GM10248 (cell line): ENCODE measurements at regions not wholly inside any gene's neighbourhood (a gene's known extent, or its start where the extent isn't known, plus 50 kb on each side); places are given as distances from the start of the nearest gene placed in this dataset.
"Not testable (repeated sequence)": the region's sequence is repeated elsewhere in the genome, so short reads cannot be mapped to it uniquely, and the experiment has no call there.

Experiments
- CTCF ChIA-PET: fragments of 300-600 bp; sonication (Branson Sonifier 250); formaldehyde crosslinking; extraction: SDS; loops from one replicate; lab custom pipeline; 2021; ENCODE audit warnings: antibody characterized with exemption; lab: Yijun Ruan, JAX
- POLR2A ChIA-PET: fragments of 350-650 bp; sonication (Branson Sonifier 250); formaldehyde crosslinking; extraction: SDS; loops from one replicate; lab custom pipeline; 2020; ENCODE audit warnings: antibody characterized with exemption; lab: Yijun Ruan, JAX
- DNase-seq: peaks from one replicate; pipeline ENCODE4 v3.0.0; 2012; ENCODE audit errors: extremely low spot score
- TF ChIP-seq, protein P1 (sequence below): IDR thresholded peaks from 2 replicates; pipeline ENCODE4 v1.5.1; 2012; ENCODE audit warnings: mild to moderate bottlenecking, low read depth; ENCODE audit errors: extremely low read depth, missing control alignments, control extremely low read depth

DNA sequence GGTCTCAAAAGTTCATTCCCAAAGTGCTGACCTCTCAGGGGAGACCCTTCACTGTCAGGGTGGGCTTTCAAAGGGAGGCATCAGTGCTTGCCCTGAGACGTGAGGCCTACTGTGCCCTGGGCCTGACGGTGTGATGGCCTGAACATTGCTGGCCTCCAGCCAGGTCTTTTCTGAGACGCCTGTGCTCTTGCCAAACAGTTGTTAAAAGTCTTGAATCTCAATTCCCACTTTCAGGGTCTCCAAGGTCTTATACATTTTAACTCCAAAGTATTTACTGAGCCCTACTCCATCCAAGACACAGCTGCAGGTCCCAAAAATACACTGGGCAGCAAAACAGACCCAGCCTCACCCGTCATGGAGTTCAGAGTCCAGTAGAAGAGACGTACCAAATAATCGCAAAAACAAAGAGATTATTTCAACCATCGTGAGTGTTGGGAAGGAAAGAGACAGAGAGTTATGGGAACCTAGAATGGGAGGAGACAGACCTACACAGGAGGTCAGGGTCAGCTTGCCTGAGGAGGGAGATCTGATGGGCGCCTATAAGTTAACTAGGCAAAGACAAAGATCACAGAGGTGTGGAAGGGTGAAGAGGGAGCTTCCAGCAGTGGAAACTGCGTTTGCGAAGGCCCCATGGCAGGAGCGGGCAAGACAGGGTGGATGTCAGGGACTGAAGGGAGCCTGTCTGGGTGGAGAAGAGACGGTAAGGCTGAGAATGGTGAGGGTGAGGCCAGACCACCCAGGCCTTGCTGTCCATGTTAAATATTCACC, 446.3 kb downstream of the PREX1 start:
- CTCF ChIA-PET = interaction anchor here (1.3 kb wide), 1 partner anchor 239 kb away, joined by 4 read pairs; no protein-coding TSS in a partner anchor
- no peak for DNase-seq
- TF ChIP-seq, protein P1, sequence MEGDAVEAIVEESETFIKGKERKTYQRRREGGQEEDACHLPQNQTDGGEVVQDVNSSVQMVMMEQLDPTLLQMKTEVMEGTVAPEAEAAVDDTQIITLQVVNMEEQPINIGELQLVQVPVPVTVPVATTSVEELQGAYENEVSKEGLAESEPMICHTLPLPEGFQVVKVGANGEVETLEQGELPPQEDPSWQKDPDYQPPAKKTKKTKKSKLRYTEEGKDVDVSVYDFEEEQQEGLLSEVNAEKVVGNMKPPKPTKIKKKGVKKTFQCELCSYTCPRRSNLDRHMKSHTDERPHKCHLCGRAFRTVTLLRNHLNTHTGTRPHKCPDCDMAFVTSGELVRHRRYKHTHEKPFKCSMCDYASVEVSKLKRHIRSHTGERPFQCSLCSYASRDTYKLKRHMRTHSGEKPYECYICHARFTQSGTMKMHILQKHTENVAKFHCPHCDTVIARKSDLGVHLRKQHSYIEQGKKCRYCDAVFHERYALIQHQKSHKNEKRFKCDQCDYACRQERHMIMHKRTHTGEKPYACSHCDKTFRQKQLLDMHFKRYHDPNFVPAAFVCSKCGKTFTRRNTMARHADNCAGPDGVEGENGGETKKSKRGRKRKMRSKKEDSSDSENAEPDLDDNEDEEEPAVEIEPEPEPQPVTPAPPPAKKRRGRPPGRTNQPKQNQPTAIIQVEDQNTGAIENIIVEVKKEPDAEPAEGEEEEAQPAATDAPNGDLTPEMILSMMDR = no peak
- POLR2A ChIA-PET = no interaction called here

DNA sequence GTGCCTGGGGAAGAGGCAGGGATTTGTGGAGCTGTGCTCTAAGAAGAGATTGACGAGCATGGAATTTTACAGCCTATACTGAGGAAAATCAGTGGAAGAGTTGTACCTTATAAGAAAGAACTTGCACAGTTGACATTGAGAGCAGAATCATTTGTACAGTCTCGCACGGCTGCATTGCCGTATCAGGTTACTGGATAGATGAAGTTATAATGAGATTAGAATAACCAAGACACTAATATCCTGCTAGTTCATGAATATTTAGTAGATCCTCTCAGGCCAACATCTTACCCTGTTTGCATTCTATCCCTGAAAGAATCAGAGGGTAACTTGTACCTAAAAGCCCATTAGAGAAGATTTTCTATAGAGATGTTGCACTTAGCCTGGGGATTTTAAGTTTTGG, 447.1 kb downstream of the PREX1 start:
- ChIA-PET CTCF (interaction anchor here (1.3 kb wide), 1 partner anchor 239 kb away, joined by 4 read pairs; no protein-coding TSS in a partner anchor), POLR2A (no interaction called here)
- TF ChIP-seq, protein P1 = no peak

DNA sequence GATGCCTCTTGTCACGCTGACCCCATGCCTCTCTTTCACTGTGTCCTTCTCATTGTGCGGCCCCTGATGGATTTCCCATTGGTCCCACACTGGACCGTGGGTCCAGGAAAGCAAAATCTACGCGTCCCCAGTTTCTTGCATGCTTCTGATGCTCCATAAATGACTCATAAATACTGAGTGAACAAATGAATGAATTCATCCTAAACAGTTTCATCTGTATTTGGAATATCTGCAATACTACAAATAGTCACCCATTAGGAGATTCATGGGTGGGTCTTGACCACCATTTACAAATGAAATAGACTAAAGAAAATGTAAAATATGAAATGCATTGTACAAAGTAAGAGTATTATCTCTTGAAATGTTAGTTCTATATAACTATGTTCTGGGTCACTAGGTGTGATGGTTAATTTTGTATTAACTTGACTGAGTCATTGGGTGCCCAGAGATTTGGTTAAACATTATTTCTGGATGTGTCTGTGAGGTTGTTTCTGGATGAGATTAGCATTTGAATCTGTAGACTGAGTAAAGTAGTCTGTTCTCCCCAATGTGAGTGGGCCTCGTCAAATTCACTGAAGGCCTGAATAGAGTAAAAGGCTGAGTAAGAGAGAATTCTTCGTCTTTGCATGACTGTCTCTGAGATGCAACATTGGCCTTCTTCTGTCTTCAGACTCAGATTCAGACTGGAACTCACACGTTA, 448.7 kb downstream of the PREX1 start:
- ChIA-PET CTCF (no interaction called here), POLR2A (no interaction called here)
- TF ChIP-seq, protein P1 = no peak
- no peak for DNase-seq

More for the DNA sequence above, 447.1 kb downstream of the PREX1 start:
- no peak for DNase-seq

DNA sequence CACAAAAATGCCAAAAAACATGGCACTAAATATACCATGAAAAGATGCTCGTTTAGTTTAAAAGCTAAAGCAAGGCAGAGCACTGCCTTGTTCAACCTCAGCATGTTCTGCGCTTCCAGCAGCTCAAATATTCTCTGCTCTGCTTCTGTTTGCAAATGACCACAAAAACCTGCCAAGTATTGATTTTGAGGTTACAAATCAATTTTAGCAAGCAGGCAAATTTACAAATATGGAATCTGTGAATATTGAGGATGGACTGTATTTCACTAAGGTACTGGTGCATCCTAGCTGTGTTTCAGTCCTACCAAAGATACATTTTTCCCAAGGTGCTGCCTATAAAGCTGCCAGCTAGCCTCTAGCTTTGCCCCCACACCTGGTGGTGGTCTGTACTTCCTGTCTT, 449.9 kb downstream of the PREX1 start:
- TF ChIP-seq, protein P1 = no peak
- CTCF ChIA-PET = interaction anchor here (1.0 kb wide), 1 partner anchor 20 kb away, joined by 3 read pairs; no protein-coding TSS in a partner anchor
- no peak for DNase-seq
- POLR2A ChIA-PET = no interaction called here

DNA sequence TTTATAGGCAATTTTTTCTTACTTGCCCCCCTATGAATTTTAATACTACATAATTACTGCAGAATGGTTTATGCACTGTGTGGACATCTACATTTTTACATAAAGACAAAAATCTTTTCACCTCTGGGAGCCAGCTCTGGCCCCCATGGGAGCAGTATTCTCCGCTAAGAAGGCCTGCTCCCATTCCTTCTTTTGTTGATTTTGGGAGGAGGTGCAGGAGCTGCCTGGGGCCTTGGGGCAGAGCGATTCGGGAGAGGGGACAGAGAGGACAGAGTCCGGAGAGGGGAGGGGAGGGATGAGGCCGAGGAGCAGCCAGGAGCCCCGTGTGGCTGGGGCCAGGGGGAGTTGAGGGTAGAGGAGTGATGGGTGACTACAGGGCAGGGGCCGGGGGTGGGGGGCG, 452.0 kb downstream of the PREX1 start:
- DNase-seq = no peak
- CTCF ChIA-PET = no interaction called here
- TF ChIP-seq, protein P1 = no peak

DNA sequence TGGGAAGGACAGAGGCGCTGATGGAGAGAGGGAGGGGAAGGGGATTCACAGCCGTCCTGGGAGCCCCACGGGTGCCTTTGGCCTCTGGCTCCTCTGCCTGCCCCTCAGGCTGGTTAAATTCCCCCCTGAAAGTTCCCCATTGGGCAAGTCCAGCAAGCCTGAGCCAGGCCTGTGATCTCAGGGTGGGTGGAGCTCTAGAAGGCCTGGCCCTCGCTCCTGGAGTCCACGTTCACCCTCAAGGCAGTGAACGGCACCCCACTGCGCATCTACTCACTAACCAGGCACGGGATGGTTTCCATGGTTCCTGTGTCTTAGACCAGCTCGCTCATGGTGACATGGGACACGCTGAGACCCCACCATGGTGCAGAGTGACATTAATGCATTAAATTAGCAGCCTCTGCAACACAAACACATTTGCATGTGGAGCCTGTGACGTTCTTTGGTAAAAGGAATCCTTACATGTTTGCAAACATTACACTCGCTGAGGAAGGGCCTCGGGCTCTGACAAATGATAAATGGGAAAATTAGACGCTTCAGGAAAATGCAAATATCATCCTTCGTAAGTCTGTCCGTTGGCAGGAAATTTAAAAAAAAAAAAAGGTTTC, 452.7 kb downstream of the PREX1 start:
- CTCF ChIA-PET = no interaction called here
- no peak for DNase-seq
- TF ChIP-seq, protein P1 = no peak
- POLR2A ChIA-PET = interaction anchor here (0.6 kb wide), 1 partner anchor 1134 kb away, joined by 3 read pairs; no protein-coding TSS in a partner anchor

More for the DNA sequence above, 452.0 kb downstream of the PREX1 start:
- POLR2A ChIA-PET = interaction anchor here (0.6 kb wide), 1 partner anchor 1133 kb away, joined by 3 read pairs; no protein-coding TSS in a partner anchor

DNA sequence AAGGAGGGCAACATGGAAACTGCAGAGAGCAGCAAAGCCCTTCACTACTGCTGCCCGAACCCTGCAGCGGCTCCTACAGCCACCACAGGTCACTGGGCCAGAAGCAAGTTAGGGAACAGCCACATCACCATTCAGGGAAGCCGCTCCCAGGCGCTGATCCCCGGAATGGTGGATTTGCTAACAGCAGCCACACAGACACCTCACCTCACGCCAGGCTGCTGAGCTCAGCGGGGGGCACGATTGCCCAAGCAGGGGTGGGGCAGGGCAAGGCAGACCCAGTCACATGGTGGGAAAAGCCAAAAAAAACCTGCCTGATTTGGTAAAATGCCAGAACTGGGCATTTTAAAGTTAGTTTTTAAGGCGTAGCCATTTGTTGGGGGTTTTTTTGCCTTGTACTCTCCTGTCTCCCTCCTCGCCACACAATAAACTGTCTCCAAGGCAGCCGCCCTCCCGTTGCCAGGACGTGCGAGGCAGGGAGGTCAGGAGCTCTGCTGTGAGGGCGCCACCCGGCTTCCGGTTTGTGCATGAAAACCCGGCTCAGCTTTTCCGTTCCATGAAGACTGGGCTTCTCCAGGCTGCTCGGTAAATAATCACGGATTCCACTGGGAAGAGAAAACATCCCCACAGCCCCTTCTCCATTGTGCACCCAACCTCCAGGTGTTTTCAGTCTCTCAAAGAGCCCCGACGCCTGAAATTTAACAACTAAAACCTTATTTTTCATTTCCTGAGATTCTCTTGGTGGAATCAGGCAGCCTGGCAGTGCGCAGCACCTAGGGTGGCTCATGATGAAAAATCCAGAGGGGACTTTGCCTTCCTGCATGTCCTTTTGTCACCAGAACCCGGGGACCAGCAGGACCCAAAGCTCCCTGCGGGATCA, 453.5 kb downstream of the PREX1 start:
- CTCF ChIA-PET = not testable (repeated sequence)

More for the DNA sequence above, 453.5 kb downstream of the PREX1 start:
- DNase-seq, POLR2A ChIA-PET: not testable (repeated sequence)
